ENCODE measurements at regions not wholly inside any gene's neighbourhood (a gene's known extent, or its start where the extent isn't known, plus 50 kb on each side); places are given as distances from the start of the nearest gene placed in this dataset.
A peak's percentile ranks its signal among the peaks of the same experiment; 100 is the strongest.
"Not testable (repeated sequence)": the region's sequence is repeated elsewhere in the genome, so short reads cannot be mapped to it uniquely, and the experiment has no call there.

DNA sequence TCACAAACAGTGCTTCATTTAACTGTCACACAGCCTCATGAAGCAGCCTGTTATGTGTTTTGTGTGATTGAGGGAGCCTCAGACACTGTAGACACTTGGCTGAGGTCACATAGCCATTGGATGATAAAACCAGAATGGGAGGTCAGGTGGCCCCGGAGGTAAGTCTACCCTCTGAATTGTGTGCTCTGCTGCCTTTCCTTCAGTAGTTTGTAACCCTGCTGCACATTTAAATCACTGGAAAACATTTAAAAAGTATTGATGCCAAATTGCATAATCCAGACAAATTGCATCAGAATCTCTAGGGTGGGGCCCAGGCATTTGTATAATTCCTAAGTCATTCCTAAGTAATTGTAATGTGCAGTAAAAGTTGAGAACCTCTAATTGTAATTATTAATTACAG is 85.2 kb upstream of the ECI2 start:
- H3K27ac Mint-ChIP-seq, result no peak overlapping the region

DNA sequence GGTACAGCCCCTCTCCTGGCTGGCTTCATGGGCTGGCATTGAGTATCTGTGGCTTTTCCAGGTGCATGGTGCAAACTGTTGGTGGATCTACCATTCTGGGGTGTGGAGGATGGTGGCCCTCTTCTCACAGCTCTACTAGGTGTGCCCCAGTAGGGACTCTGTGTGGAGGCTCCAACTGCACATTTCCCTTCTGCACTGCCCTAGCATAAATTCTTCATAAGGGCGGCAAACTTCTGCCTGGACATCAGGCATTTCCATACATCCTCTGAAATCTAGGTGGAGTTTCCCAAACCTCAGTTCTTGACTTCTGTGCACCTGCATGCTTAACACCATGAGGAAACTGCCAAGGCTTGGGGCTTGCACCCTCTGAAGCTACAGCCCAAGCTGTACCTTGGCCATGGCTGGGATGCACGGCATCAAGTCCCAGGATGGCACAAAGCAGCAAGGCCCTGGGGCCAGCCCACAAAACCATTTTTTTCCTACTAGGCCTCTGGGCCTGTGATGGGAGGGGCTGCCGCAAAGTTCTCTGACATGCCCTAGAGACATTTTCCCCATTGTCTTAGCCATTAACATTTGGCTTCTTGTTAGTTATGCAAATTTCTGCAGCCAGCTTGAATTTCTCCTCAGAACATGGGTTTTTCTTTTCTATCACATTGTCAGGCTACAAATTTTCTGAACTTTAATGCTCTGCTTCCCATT is 83.4 kb upstream of the ECI2 start:
- not testable (repeated sequence) for H3K4me3 Mint-ChIP-seq; H3K27me3 ChIP-seq (ENCODE audit: control insufficient read depth, insufficient read depth, low read length); H3K27ac Mint-ChIP-seq; H3K4me1 Mint-ChIP-seq; ATAC-seq (ENCODE audit: low read depth in 2 of 2); H3K36me3 ChIP-seq (ENCODE audit: control insufficient read depth, insufficient read depth, low read length); DNase-seq; H3K4me1 ChIP-seq (ENCODE audit: control insufficient read depth, insufficient read depth, low read length, poor library complexity, severe bottlenecking); H3K27ac ChIP-seq (ENCODE audit: insufficient read depth, low read length, poor library complexity, severe bottlenecking); H3K36me3 Mint-ChIP-seq; H3K4me3 ChIP-seq (ENCODE audit: low read depth, low read length); H3K9me3 ChIP-seq (ENCODE audit: control insufficient read depth in 2 of 2, low read length in 2 of 2)
- Mint-ChIP-seq H3K27me3 (peaks cover 17% of the 10 kb centered on the region), H3K9me3 (peaks cover 0 to 16% (median 6%) of the 10 kb centered on the region in 7 donors)

More for the DNA sequence above, 85.2 kb upstream of the ECI2 start:
- no peak overlapping the region for H3K27ac ChIP-seq (ENCODE audit: insufficient read depth, low read length, poor library complexity, severe bottlenecking)
- Mint-ChIP-seq H3K36me3 (no peaks in the 10 kb centered on the region), H3K4me1 (no peaks in the 10 kb centered on the region), H3K4me3 (no peak overlapping the region), H3K27me3 (peaks cover 14% of the 10 kb centered on the region), H3K9me3 (peaks cover 0 to 12% (median 0%) of the 10 kb centered on the region in 7 donors)
- H3K4me3 ChIP-seq (ENCODE audit: low read depth, low read length), result no peak overlapping the region
- no peaks in the 10 kb centered on the region for H3K36me3 ChIP-seq (ENCODE audit: control insufficient read depth, insufficient read depth, low read length)
- H3K4me1 ChIP-seq (ENCODE audit: control insufficient read depth, insufficient read depth, low read length, poor library complexity, severe bottlenecking), result no peaks in the 10 kb centered on the region
- ATAC-seq (ENCODE audit: low read depth in 2 of 2) (no peak), DNase-seq (no peak)
- no peaks in the 10 kb centered on the region for H3K9me3 ChIP-seq (ENCODE audit: control insufficient read depth in 2 of 2, low read length in 2 of 2)
- H3K27me3 ChIP-seq (ENCODE audit: control insufficient read depth, insufficient read depth, low read length), result peaks cover 3% of the 10 kb centered on the region

DNA sequence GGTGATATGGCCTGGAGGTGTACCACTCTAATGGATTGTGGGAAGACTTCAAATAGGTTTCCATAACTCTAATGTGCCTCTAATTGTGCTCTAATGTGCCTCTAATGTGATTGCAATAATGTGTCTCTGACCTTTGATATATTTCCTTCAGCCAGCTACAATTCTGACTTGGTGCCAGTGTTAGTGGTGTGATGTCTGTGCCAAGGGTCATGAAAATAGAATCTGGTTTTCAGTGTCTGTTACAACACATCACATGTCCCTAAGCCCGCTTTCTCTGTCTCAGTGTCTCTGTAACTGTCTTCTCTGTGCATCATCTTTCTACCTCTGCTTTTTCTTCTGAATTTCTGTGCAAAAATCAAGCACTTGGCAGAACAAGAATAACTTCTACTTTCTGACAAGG is 77.2 kb upstream of the ECI2 start:
- no peaks in the 10 kb centered on the region for H3K36me3 ChIP-seq (ENCODE audit: control insufficient read depth, insufficient read depth, low read length)
- H3K27me3 Mint-ChIP-seq, result peaks cover 27% of the 10 kb centered on the region
- DNase-seq (no peak), ATAC-seq (ENCODE audit: low read depth in 2 of 2) (no peak)
- H3K4me1 ChIP-seq (ENCODE audit: control insufficient read depth, insufficient read depth, low read length, poor library complexity, severe bottlenecking), result no peaks in the 10 kb centered on the region
- H3K36me3 Mint-ChIP-seq, result peaks cover 4% of the 10 kb centered on the region
- H3K4me1 Mint-ChIP-seq, result peaks cover 8 to 22% (median 17%) of the 10 kb centered on the region in 4 donors
- no peak overlapping the region for H3K4me3 Mint-ChIP-seq
- H3K9me3 Mint-ChIP-seq, result peaks cover 0 to 19% (median 11%) of the 10 kb centered on the region in 7 donors
- no peaks in the 10 kb centered on the region for H3K27me3 ChIP-seq (ENCODE audit: control insufficient read depth, insufficient read depth, low read length)
- no peak overlapping the region for H3K27ac Mint-ChIP-seq
- peaks cover 9 to 19% of the 10 kb centered on the region in 2 experiments for H3K9me3 ChIP-seq (ENCODE audit: control insufficient read depth in 2 of 2, low read length in 2 of 2)
- no peak overlapping the region for H3K27ac ChIP-seq (ENCODE audit: insufficient read depth, low read length, poor library complexity, severe bottlenecking)
- no peak overlapping the region for H3K4me3 ChIP-seq (ENCODE audit: low read depth, low read length)

DNA sequence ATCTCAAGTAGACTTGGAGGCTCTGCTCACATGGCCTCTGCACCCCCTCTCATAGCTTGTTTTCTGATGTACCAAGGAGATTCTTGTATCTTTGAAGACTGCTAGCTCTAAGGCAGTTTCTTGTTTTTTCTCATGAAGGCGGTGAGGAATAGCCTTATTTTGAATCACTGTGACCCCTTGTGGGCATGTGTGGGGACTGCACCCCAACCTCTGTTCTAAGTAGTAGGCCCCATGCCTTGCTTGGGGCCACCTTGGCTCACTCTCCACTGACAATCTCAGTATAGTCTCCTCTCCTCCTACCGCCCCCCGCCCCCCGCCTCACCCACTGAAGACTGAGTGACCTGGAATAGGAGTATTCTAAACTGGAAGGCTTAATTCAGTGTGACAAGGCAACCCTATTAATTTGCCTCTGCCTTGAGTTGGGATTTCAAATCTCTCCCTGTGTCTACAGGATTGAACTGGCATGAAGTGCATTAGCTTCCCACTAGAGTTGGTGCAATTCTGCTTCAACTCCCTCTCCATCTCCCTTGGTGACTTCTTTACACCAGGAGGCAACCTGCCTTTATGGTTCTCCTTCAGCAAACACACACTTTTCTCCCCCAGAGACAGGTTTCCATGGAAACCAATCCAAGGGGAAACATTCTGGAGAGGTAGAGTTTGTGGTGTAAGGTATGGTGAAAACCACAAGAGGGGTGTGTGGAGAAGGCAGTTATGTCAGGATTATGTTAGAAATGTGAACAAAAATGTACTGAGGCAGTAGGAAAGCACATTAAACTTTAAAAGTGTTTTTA is 75.4 kb upstream of the ECI2 start:
- peak; percentile 77 to 80 for ATAC-seq (ENCODE audit: low read depth in 2 of 2)
- peaks cover 9 to 19% of the 10 kb centered on the region in 2 experiments for H3K9me3 ChIP-seq (ENCODE audit: control insufficient read depth in 2 of 2, low read length in 2 of 2)
- H3K27me3 ChIP-seq (ENCODE audit: control insufficient read depth, insufficient read depth, low read length), result peaks cover 3% of the 10 kb centered on the region
- no peak overlapping the region for H3K27ac Mint-ChIP-seq
- no peaks in the 10 kb centered on the region for H3K4me1 ChIP-seq (ENCODE audit: control insufficient read depth, insufficient read depth, low read length, poor library complexity, severe bottlenecking)
- DNase-seq, result peak; percentile 21 to 75 (median 40)
- peaks cover 4% of the 10 kb centered on the region for H3K36me3 Mint-ChIP-seq
- H3K4me3 ChIP-seq (ENCODE audit: low read depth, low read length), result no peak overlapping the region
- peaks cover 33% of the 10 kb centered on the region for H3K27me3 Mint-ChIP-seq
- no peak overlapping the region for H3K27ac ChIP-seq (ENCODE audit: insufficient read depth, low read length, poor library complexity, severe bottlenecking)
- peaks cover 8 to 22% (median 17%) of the 10 kb centered on the region in 4 donors for H3K4me1 Mint-ChIP-seq
- no peaks in the 10 kb centered on the region for H3K36me3 ChIP-seq (ENCODE audit: control insufficient read depth, insufficient read depth, low read length)
- H3K9me3 Mint-ChIP-seq, result peaks cover 0 to 19% (median 10%) of the 10 kb centered on the region in 7 donors
- H3K4me3 Mint-ChIP-seq, result peak overlapping the region in 1 of 4 donors; percentile 7

DNA sequence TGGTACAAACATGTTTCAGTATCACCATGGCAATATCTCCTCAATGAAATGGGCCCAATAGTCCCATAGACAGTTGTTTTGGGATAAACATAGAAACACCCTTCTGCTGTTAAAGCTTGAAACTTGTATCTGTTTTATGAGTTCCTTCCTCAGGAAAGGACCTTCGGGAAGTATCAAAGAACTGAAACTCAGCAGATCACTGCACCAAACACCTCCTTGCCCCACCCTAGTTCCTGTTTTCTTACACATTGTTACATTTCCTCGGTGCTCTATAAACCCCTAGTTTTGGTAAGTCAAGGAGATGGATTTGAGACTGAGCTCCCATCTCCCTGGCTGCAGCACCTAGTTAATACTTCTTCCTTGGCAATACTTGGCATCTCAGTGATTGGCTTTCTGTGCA is 73.8 kb upstream of the ECI2 start:
- Mint-ChIP-seq H3K4me3 (no peak overlapping the region), H3K4me1 (peaks cover 8 to 22% (median 17%) of the 10 kb centered on the region in 4 donors)
- DNase-seq, result peak in 1 of 3 donors; percentile 30

DNA sequence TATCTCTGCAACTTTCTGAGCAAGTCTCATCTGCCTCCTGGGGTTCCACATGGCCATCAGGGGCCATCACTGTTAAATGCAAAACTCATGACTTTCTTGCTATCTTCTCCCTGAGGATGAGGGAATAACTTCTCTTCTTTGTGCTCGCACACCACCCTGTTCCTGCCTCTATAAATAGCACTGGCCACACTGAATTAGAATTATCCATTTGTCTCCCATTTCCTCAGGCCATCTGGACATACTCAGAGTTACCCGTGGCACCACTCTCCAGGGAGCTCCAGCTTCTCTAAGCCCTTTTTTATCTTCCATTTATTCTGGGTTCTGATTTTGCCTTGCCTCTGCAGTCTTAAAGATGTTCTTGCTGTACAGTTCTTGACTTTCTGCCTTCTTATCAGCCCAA is 72.8 kb upstream of the ECI2 start:
- no peak overlapping the region for H3K4me3 ChIP-seq (ENCODE audit: low read depth, low read length)
- Mint-ChIP-seq H3K27me3 (peaks cover 34% of the 10 kb centered on the region), H3K4me3 (no peak overlapping the region), H3K4me1 (peaks cover 8 to 22% (median 17%) of the 10 kb centered on the region in 4 donors), H3K36me3 (peaks cover 4% of the 10 kb centered on the region), H3K9me3 (peaks cover 0 to 14% (median 11%) of the 10 kb centered on the region in 7 donors), H3K27ac (no peak overlapping the region)
- H3K27ac ChIP-seq (ENCODE audit: insufficient read depth, low read length, poor library complexity, severe bottlenecking), result no peak overlapping the region
- no peaks in the 10 kb centered on the region for H3K36me3 ChIP-seq (ENCODE audit: control insufficient read depth, insufficient read depth, low read length)
- no peaks in the 10 kb centered on the region for H3K4me1 ChIP-seq (ENCODE audit: control insufficient read depth, insufficient read depth, low read length, poor library complexity, severe bottlenecking)
- ATAC-seq (ENCODE audit: low read depth in 2 of 2), result no peak
- peaks cover 4% of the 10 kb centered on the region for H3K27me3 ChIP-seq (ENCODE audit: control insufficient read depth, insufficient read depth, low read length)
- peaks cover 5 to 6% of the 10 kb centered on the region in 2 experiments for H3K9me3 ChIP-seq (ENCODE audit: control insufficient read depth in 2 of 2, low read length in 2 of 2)
- DNase-seq, result no peak

More for the DNA sequence above, 73.8 kb upstream of the ECI2 start:
- Histone ChIP-seq H3K27ac (ENCODE audit: insufficient read depth, low read length, poor library complexity, severe bottlenecking) (no peak overlapping the region), H3K4me3 (ENCODE audit: low read depth, low read length) (peak overlapping the region; percentile 11), H3K36me3 (ENCODE audit: control insufficient read depth, insufficient read depth, low read length) (no peaks in the 10 kb centered on the region), H3K4me1 (ENCODE audit: control insufficient read depth, insufficient read depth, low read length, poor library complexity, severe bottlenecking) (no peaks in the 10 kb centered on the region), H3K27me3 (ENCODE audit: control insufficient read depth, insufficient read depth, low read length) (peaks cover 4% of the 10 kb centered on the region), H3K9me3 (ENCODE audit: control insufficient read depth in 2 of 2, low read length in 2 of 2) (peaks cover 9 to 16% of the 10 kb centered on the region in 2 experiments)
- peaks cover 4% of the 10 kb centered on the region for H3K36me3 Mint-ChIP-seq
- peaks cover 0 to 22% (median 9%) of the 10 kb centered on the region in 7 donors for H3K9me3 Mint-ChIP-seq
- peaks cover 34% of the 10 kb centered on the region for H3K27me3 Mint-ChIP-seq
- H3K27ac Mint-ChIP-seq, result peak overlapping the region in 2 of 3 donors; percentile 8 to 45
- ATAC-seq (ENCODE audit: low read depth in 2 of 2), result no peak

DNA sequence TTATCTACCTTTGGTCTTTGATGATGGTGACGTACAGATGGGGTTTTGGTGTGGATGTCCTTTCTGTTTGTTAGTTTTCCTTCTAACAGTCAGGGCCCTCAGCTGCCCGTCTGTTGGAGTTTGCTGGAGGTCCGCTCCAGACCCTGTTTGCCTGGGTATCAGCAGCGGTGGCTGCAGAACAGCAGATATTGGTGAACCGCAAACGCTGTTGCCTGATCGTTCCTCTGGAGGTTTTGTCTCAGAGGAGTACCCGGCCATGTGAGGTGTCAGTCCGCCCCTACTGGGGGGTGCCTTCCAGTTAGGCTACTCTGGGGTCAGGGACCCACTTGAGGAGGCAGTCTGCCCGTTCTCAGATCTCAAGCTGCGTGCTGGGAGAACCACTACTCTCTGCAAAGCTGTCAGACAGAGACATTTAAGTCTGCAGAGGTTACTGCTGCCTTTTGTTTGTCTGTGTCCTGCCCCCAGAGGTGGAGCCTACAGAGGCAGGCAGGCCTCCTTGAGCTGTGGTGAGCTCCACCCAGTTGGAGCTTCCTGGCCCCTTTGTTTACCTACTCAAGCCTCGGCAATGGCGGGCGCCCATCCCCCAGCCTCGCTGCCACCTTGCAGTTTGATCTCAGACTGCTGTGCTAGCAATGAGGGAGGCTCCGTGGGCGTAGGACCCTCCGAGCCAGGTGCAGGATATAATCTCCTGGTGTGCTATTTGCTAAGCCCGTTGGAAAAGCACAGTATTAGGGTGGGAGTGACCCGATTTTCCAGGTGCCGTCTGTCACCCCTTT is 68.5 kb upstream of the ECI2 start:
- H3K27ac ChIP-seq (ENCODE audit: insufficient read depth, low read length, poor library complexity, severe bottlenecking); ATAC-seq (ENCODE audit: low read depth in 2 of 2); H3K4me1 ChIP-seq (ENCODE audit: control insufficient read depth, insufficient read depth, low read length, poor library complexity, severe bottlenecking); DNase-seq; H3K27ac Mint-ChIP-seq; H3K4me1 Mint-ChIP-seq; H3K36me3 ChIP-seq (ENCODE audit: control insufficient read depth, insufficient read depth, low read length); H3K9me3 ChIP-seq (ENCODE audit: control insufficient read depth in 2 of 2, low read length in 2 of 2); H3K36me3 Mint-ChIP-seq; H3K27me3 ChIP-seq (ENCODE audit: control insufficient read depth, insufficient read depth, low read length); H3K4me3 Mint-ChIP-seq; H3K4me3 ChIP-seq (ENCODE audit: low read depth, low read length): not testable (repeated sequence)
- peaks cover 0 to 18% (median 6%) of the 10 kb centered on the region in 7 donors for H3K9me3 Mint-ChIP-seq
- peaks cover 29% of the 10 kb centered on the region for H3K27me3 Mint-ChIP-seq
